HG03135 (cell line): ENCODE measurements at regions not wholly inside any gene's neighbourhood (a gene's known extent, or its start where the extent isn't known, plus 50 kb on each side); places are given as distances from the start of the nearest gene placed in this dataset.

Experiments used
- ATAC-seq: cut with Tn5 transposase; IDR thresholded peaks from one replicate; pipeline ENCODE4 v1.9.1; 2021; ENCODE audit warnings: mild to moderate bottlenecking, moderate library complexity; ENCODE audit not compliant: unreplicated experiment

- no peak for ATAC-seq
Measured at GRCh38 chr1:237975903-237976302, 85.2 kb upstream of the ZP4 start.

- ATAC-seq = no peak
Measured at GRCh38 chr1:237975376-237975775, 84.7 kb upstream of the ZP4 start.

- ATAC-seq = no peak
Measured at GRCh38 chr1:237972186-237972585, 81.5 kb upstream of the ZP4 start.

GRCh38 chr1:237962985-237963384 lies 72.3 kb upstream of the ZP4 start:
- ATAC-seq = no peak

- ATAC-seq = no peak
Measured at GRCh38 chr1:237961754-237962153, 71.0 kb upstream of the ZP4 start.

- ATAC-seq = no peak
Measured at GRCh38 chr1:237959838-237960237, 69.1 kb upstream of the ZP4 start.

GRCh38 chr1:237953238-237953637 lies 62.5 kb upstream of the ZP4 start:
- no peak for ATAC-seq
